Tibial nerve (tissue), 3 donors: ENCODE measurements at regions not wholly inside any gene's neighbourhood (a gene's known extent, or its start where the extent isn't known, plus 50 kb on each side); places are given as distances from the start of the nearest gene placed in this dataset.

Experiments
- POLR2A ChIP-seq, 2 donors: fragments of 450-650 bp; IDR thresholded peaks; one replicate each; pipeline ENCODE4 v1.6.1; 2017; ENCODE audit warnings: antibody characterized with exemption in 2 of 2, mild to moderate bottlenecking in 2 of 2, moderate library complexity in 2 of 2
- TF ChIP-seq, protein P1 (sequence below), 5 experiments: fragments of 200-600 bp in 3 of 5; fragments of 450-650 bp in 2 of 5; sonication (generic) in 3 of 5; IDR thresholded peaks; one replicate each; pipeline ENCODE4 v1.5.1; 2016 to 2019; ENCODE audit warnings: antibody characterized with exemption in 5 of 5, mild to moderate bottlenecking in 3 of 5, moderate library complexity in 2 of 5

DNA sequence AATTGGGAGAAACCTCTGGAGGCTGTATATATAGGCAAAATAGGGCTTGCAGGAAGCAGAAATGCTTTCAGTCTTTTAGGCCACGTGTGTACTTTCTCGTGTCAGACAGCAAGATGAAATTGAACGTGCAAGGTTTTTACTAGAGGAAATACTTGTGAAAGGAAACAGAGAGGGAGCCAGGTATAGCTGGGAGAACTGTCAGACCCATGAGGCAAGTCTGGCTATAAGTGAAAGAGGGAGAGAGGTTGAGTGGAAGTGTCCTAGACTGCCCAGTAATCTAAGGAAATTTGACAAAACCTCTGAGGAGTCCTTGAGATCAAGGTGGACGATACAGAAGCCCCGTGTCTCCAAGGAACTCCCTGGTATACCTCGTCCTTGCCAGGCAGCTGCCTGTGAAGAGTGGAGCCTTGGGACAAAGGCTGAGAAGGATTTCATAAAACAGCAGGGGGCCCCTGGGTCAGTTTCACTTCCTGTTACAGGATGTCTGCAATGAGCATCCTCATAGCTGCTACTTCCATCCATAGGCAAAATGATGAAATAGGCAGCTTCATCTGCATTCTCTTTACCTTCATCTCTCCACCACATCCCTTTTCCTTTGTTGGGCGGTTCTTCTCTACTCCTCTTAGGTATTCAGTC lies 114.4 kb upstream of the MAP3K7 start:
- no peak for TF ChIP-seq POLR2A (IDR thresholded peaks at IDR 0.05)
- TF ChIP-seq, protein P1, sequence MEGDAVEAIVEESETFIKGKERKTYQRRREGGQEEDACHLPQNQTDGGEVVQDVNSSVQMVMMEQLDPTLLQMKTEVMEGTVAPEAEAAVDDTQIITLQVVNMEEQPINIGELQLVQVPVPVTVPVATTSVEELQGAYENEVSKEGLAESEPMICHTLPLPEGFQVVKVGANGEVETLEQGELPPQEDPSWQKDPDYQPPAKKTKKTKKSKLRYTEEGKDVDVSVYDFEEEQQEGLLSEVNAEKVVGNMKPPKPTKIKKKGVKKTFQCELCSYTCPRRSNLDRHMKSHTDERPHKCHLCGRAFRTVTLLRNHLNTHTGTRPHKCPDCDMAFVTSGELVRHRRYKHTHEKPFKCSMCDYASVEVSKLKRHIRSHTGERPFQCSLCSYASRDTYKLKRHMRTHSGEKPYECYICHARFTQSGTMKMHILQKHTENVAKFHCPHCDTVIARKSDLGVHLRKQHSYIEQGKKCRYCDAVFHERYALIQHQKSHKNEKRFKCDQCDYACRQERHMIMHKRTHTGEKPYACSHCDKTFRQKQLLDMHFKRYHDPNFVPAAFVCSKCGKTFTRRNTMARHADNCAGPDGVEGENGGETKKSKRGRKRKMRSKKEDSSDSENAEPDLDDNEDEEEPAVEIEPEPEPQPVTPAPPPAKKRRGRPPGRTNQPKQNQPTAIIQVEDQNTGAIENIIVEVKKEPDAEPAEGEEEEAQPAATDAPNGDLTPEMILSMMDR (IDR thresholded peaks at IDR 0.05): no peak
